H9 (cell line): ENCODE measurements at regions not wholly inside any gene's neighbourhood (a gene's known extent, or its start where the extent isn't known, plus 50 kb on each side); places are given as distances from the start of the nearest gene placed in this dataset.

Source experiments
- DNase-seq: peaks from one replicate; pipeline ENCODE4 v3.0.0-alpha.2; 2017
- H2AFZ ChIP-seq: one replicate; pipeline ENCODE4 v1.6.1; 2013; ENCODE audit warnings: mild to moderate bottlenecking, low read length, control low read depth, moderate library complexity
- H2AK5ac ChIP-seq: 2 replicates; pipeline ENCODE4 v1.6.1; 2013; ENCODE audit warnings: low read length, control low read depth, mixed read lengths; ENCODE audit not compliant: insufficient read length
- H2BK120ac ChIP-seq: one replicate; pipeline ENCODE4 v1.6.1; 2013; ENCODE audit warnings: low read depth, mild to moderate bottlenecking, low read length, control low read depth, inconsistent platforms; ENCODE audit not compliant: poor library complexity, severe bottlenecking
- H2BK12ac ChIP-seq: 2 replicates; pipeline ENCODE4 v1.6.1; 2013; ENCODE audit warnings: low read length, control low read depth, mixed read lengths, low read depth; ENCODE audit not compliant: insufficient read length
- H2BK15ac ChIP-seq: 2 replicates; pipeline ENCODE4 v1.6.1; 2013; ENCODE audit warnings: low read depth, low read length, control low read depth
- H2BK20ac ChIP-seq: one replicate; pipeline ENCODE4 v1.6.1; 2013; ENCODE audit warnings: low read depth, mild to moderate bottlenecking, low read length, control low read depth, inconsistent platforms; ENCODE audit not compliant: poor library complexity, severe bottlenecking
- H2BK5ac ChIP-seq: 2 replicates; pipeline ENCODE4 v1.6.1; 2013; ENCODE audit warnings: low read length, control low read depth, mixed read lengths; ENCODE audit not compliant: insufficient read length
- H3K14ac ChIP-seq: 2 replicates; pipeline ENCODE4 v1.6.1; 2013; ENCODE audit warnings: low read length, control low read depth; ENCODE audit not compliant: insufficient read depth
- H3K18ac ChIP-seq: 2 replicates; pipeline ENCODE4 v1.6.1; 2013; ENCODE audit warnings: low read depth, mild to moderate bottlenecking, mixed read lengths, low read length, control low read depth; ENCODE audit not compliant: insufficient read length
- H3K23ac ChIP-seq: 2 replicates; pipeline ENCODE4 v1.6.1; 2013; ENCODE audit warnings: low read length, control low read depth, mixed read lengths, low read depth; ENCODE audit not compliant: insufficient read length
- H3K23me2 ChIP-seq: 2 replicates; pipeline ENCODE4 v1.6.1; 2013; ENCODE audit warnings: low read depth, mild to moderate bottlenecking, mixed read lengths, low read length, control low read depth; ENCODE audit not compliant: insufficient read length, poor library complexity, severe bottlenecking
- H3K27ac ChIP-seq: 2 replicates; pipeline ENCODE4 v1.5.1; 2013; ENCODE audit warnings: low read length, control low read depth, mixed read lengths, low read depth; ENCODE audit not compliant: insufficient read length
- H3K27me3 ChIP-seq: 2 replicates; pipeline ENCODE4 v1.6.1; 2013; ENCODE audit warnings: low read length, control low read depth, inconsistent platforms; ENCODE audit not compliant: insufficient read depth
- H3K4ac ChIP-seq: 2 replicates; pipeline ENCODE4 v1.6.1; 2013; ENCODE audit warnings: low read depth, mild to moderate bottlenecking, control low read depth, inconsistent platforms, low read length, moderate library complexity
- H3K4me1 ChIP-seq: 2 replicates; pipeline ENCODE4 v1.6.1; 2013; ENCODE audit warnings: low read length, control low read depth, inconsistent platforms; ENCODE audit not compliant: insufficient read depth
- H3K4me2 ChIP-seq: 2 replicates; pipeline ENCODE4 v1.6.1; 2013; ENCODE audit warnings: low read length, control low read depth, mixed read lengths; ENCODE audit not compliant: insufficient read length, insufficient read depth
- H3K56ac ChIP-seq: 2 replicates; pipeline ENCODE4 v1.6.1; 2013; ENCODE audit warnings: low read depth, mild to moderate bottlenecking, mixed read lengths, low read length, control low read depth; ENCODE audit not compliant: insufficient read length
- H3K79me1 ChIP-seq: 2 replicates; pipeline ENCODE4 v1.6.1; 2013; ENCODE audit warnings: low read depth, mild to moderate bottlenecking, moderate library complexity, low read length, control low read depth, inconsistent platforms; ENCODE audit not compliant: insufficient read depth, poor library complexity, severe bottlenecking
- H3K79me2 ChIP-seq: 2 replicates; pipeline ENCODE4 v1.6.1; 2013; ENCODE audit warnings: low read length, control low read depth, inconsistent platforms; ENCODE audit not compliant: insufficient read depth
- H3K9ac ChIP-seq: 2 replicates; pipeline ENCODE4 v1.6.1; 2013; ENCODE audit warnings: low read length, control low read depth, mixed read lengths; ENCODE audit not compliant: insufficient read length; ENCODE audit errors: extremely low read depth
- H3K9me3 ChIP-seq: one replicate; pipeline ENCODE4 v1.6.1; 2013; ENCODE audit warnings: low read depth, low read length, inconsistent platforms; ENCODE audit not compliant: control insufficient read depth
- H3T11ph ChIP-seq: one replicate; pipeline ENCODE4 v1.6.1; 2013; ENCODE audit warnings: mild to moderate bottlenecking, low read length, control low read depth, inconsistent platforms
- H4K20me1 ChIP-seq: one replicate; pipeline ENCODE4 v1.6.1; 2013; ENCODE audit not compliant: control insufficient read depth, insufficient read length, insufficient read depth
- H4K5ac ChIP-seq: 2 replicates; pipeline ENCODE4 v1.6.1; 2013; ENCODE audit warnings: low read depth, mild to moderate bottlenecking, mixed read lengths, low read length, control low read depth; ENCODE audit not compliant: insufficient read length
- H4K8ac ChIP-seq: replicated peaks from 2 replicates; pipeline ENCODE4 v1.6.1; 2013; ENCODE audit warnings: low read length, control low read depth, mixed read lengths, low read depth; ENCODE audit not compliant: insufficient read length
- H4K91ac ChIP-seq: 2 replicates; pipeline ENCODE4 v1.6.1; 2013; ENCODE audit warnings: low read depth, mild to moderate bottlenecking, moderate library complexity, mixed read lengths, low read length, control low read depth; ENCODE audit not compliant: insufficient read length
- H3K27ac Mint-ChIP-seq, 3 experiments: 2 replicates in 2 of 3; 3 replicates in 1 of 3; pipeline ENCODE4 v1.8.0; 2020 to 2021; ENCODE audit warnings: mixed read lengths in 3 of 3, mild to moderate bottlenecking in 1 of 3, moderate library complexity in 1 of 3
- H3K27me3 Mint-ChIP-seq: 2 replicates; pipeline ENCODE4 v1.8.0; 2021; ENCODE audit warnings: low read depth, mild to moderate bottlenecking, moderate library complexity, mixed read lengths
- H3K36me3 Mint-ChIP-seq, 3 experiments: 2 replicates in 2 of 3; 3 replicates in 1 of 3; pipeline ENCODE4 v1.8.0; 2020 to 2021; ENCODE audit warnings: low read depth in 3 of 3, mixed read lengths in 3 of 3; ENCODE audit not compliant: insufficient read depth in 1 of 3
- H3K4me1 Mint-ChIP-seq, 2 experiments: 2 replicates each; pipeline ENCODE4 v1.8.0; 2020; ENCODE audit warnings: mixed read lengths in 2 of 2
- H3K4me3 Mint-ChIP-seq, 2 experiments: 2 replicates in 1 of 2; 3 replicates in 1 of 2; pipeline ENCODE4 v1.8.0; 2020 to 2021; ENCODE audit warnings: mild to moderate bottlenecking in 2 of 2, mixed read lengths in 2 of 2, moderate library complexity in 1 of 2
- H3K9me3 Mint-ChIP-seq, 2 experiments: 2 replicates in 1 of 2; 3 replicates in 1 of 2; pipeline ENCODE4 v1.8.0; 2020; ENCODE audit warnings: mild to moderate bottlenecking in 2 of 2, mixed read lengths in 2 of 2, moderate library complexity in 1 of 2
- WGBS: extraction: QIAGEN DNeasy Blood & Tissue Kit; methylation state at CpG from one replicate; pipeline ENCODE4 v1.1.7; 2013; ENCODE audit warnings: missing lambda C conversion rate, low lambda C conversion rate, mixed read lengths; ENCODE audit not compliant: insufficient read length; ENCODE audit errors: extremely low coverage; 5-methylcytosine and 5-hydroxymethylcytosine counted together
- TF ChIP-seq, protein P1 (sequence below): fragments of 200-600 bp; sonication (generic); conservative IDR thresholded peaks from 3 replicates; pipeline ENCODE4 v1.8.0; 2021; ENCODE audit warnings: antibody characterized with exemption, mild to moderate bottlenecking

GRCh38 chr4:170599894-170600293 lies 510.1 kb upstream of the AADAT start:
- Histone ChIP-seq H2BK5ac (no peak overlapping the region), H4K91ac (no peak overlapping the region), H3K27me3 (no peaks in the 10 kb centered on the region), H4K8ac (no peak overlapping the region), H3K4me2 (no peak overlapping the region), H3K9ac (no peak overlapping the region), H4K5ac (no peak overlapping the region), H2AK5ac (no peak overlapping the region), H3K4me1 (no peaks in the 10 kb centered on the region), H3K23ac (no peak overlapping the region), H3K4ac (no peak overlapping the region), H3K9me3 (no peaks in the 10 kb centered on the region), H3K14ac (no peak overlapping the region), H2BK120ac (no peak overlapping the region), H3K79me1 (no peaks in the 10 kb centered on the region), H2BK15ac (no peak overlapping the region), H2AFZ (no peak overlapping the region), H3K56ac (no peak overlapping the region), H3K27ac (no peak overlapping the region), H4K20me1 (no peaks in the 10 kb centered on the region), H2BK20ac (no peak overlapping the region), H3K18ac (no peak overlapping the region), H3K23me2 (no peaks in the 10 kb centered on the region), H3T11ph (no peak overlapping the region), H3K79me2 (no peaks in the 10 kb centered on the region), H2BK12ac (no peak overlapping the region)
- H3K36me3 Mint-ChIP-seq = no peaks in the 10 kb centered on the region; a peak in 1 of 7 replicates
- no peaks in the 10 kb centered on the region for H3K27me3 Mint-ChIP-seq
- no peaks in the 10 kb centered on the region; a peak in 1 of 5 replicates for H3K9me3 Mint-ChIP-seq
- H3K4me1 Mint-ChIP-seq = no peaks in the 10 kb centered on the region
- no CpG with 5 or more reads among the region's 4 CpGs for WGBS
- no peak overlapping the region for H3K27ac Mint-ChIP-seq
- TF ChIP-seq, protein P1, sequence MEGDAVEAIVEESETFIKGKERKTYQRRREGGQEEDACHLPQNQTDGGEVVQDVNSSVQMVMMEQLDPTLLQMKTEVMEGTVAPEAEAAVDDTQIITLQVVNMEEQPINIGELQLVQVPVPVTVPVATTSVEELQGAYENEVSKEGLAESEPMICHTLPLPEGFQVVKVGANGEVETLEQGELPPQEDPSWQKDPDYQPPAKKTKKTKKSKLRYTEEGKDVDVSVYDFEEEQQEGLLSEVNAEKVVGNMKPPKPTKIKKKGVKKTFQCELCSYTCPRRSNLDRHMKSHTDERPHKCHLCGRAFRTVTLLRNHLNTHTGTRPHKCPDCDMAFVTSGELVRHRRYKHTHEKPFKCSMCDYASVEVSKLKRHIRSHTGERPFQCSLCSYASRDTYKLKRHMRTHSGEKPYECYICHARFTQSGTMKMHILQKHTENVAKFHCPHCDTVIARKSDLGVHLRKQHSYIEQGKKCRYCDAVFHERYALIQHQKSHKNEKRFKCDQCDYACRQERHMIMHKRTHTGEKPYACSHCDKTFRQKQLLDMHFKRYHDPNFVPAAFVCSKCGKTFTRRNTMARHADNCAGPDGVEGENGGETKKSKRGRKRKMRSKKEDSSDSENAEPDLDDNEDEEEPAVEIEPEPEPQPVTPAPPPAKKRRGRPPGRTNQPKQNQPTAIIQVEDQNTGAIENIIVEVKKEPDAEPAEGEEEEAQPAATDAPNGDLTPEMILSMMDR = no peak
- no peak for DNase-seq
- H3K4me3 Mint-ChIP-seq = no peak overlapping the region
